SK-N-MC (cell line): ENCODE measurements at regions not wholly inside any gene's neighbourhood (a gene's known extent, or its start where the extent isn't known, plus 50 kb on each side); places are given as distances from the start of the nearest gene placed in this dataset.

Source experiments
- EZH2 ChIP-seq: fragments of 200-600 bp; sonication (generic); IDR thresholded peaks from one replicate; pipeline ENCODE4 v1.6.1; 2017; ENCODE audit warnings: antibody characterized with exemption
- POLR2AphosphoS5 ChIP-seq: IDR thresholded peaks from 2 replicates; pipeline ENCODE4 v1.6.1; 2012; ENCODE audit warnings: mild to moderate bottlenecking, low read depth, low read length, borderline replicate concordance

DNA sequence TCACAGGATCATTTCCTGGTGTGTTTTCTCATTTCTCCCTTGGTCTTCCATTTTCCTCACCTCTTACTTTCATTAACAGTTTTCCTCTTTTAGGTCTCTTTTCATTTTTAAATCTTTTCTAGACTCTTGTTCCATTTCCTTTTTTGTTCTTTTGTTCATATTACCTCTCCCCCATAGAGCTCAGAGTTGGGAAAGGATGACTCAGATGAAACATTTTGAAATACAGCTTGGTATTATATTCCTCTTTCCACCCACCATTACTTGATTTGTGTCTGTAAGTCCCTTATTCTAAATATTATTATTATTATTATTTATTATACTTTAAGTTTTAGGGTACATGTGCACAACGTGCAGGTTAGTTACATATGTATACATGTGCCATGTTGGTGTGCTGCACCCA, 153.1 kb downstream of the VGLL3 start:
- no peak for TF ChIP-seq POLR2AphosphoS5
- no peak for TF ChIP-seq EZH2
